HG03439 (cell line): ENCODE measurements at regions not wholly inside any gene's neighbourhood (a gene's known extent, or its start where the extent isn't known, plus 50 kb on each side); places are given as distances from the start of the nearest gene placed in this dataset.
"Not testable (repeated sequence)": the region's sequence is repeated elsewhere in the genome, so short reads cannot be mapped to it uniquely, and the experiment has no call there.

Source experiments
- ATAC-seq: cut with Tn5 transposase; IDR thresholded peaks from one replicate; pipeline ENCODE4 v1.9.1; 2021; ENCODE audit warnings: mild to moderate bottlenecking, moderate library complexity; ENCODE audit not compliant: unreplicated experiment

- no peak for ATAC-seq
Measured at GRCh38 chr3:3476669-3477068, 297.2 kb upstream of the CRBN start.

- ATAC-seq: no peak
Measured at GRCh38 chr3:3468596-3468995, 289.1 kb upstream of the CRBN start.

- ATAC-seq: no peak
Measured at GRCh38 chr3:3464131-3464530, 284.6 kb upstream of the CRBN start.

GRCh38 chr3:3461317-3461716 is 281.8 kb upstream of the CRBN start:
- ATAC-seq: no peak

GRCh38 chr3:3448468-3448867 is 269.0 kb upstream of the CRBN start:
- ATAC-seq: no peak

- no peak for ATAC-seq
Measured at GRCh38 chr3:3447641-3448040, 268.1 kb upstream of the CRBN start.

- no peak for ATAC-seq
Measured at GRCh38 chr3:3446251-3446650, 266.8 kb upstream of the CRBN start.

GRCh38 chr3:3443482-3443881 is 264.0 kb upstream of the CRBN start:
- ATAC-seq: no peak

- no peak for ATAC-seq
Measured at GRCh38 chr3:3433711-3434110, 254.2 kb upstream of the CRBN start.

GRCh38 chr3:3429841-3430240 is 250.3 kb upstream of the CRBN start:
- no peak for ATAC-seq

- ATAC-seq: not testable (repeated sequence)
Measured at GRCh38 chr3:3407707-3408106, 228.2 kb upstream of the CRBN start.

GRCh38 chr3:3405131-3405530 is 225.6 kb upstream of the CRBN start:
- no peak for ATAC-seq

GRCh38 chr3:3403700-3404099 is 224.2 kb upstream of the CRBN start:
- no peak for ATAC-seq

GRCh38 chr3:3392946-3393345 is 213.5 kb upstream of the CRBN start:
- no peak for ATAC-seq

GRCh38 chr3:3383461-3383860 is 204.0 kb upstream of the CRBN start:
- ATAC-seq: no peak

GRCh38 chr3:3372210-3372777 is 192.8 kb upstream of the CRBN start:
- ATAC-seq: no peak

GRCh38 chr3:3368306-3368705 is 188.8 kb upstream of the CRBN start:
- ATAC-seq: no peak

- ATAC-seq: no peak
Measured at GRCh38 chr3:3366386-3366785, 186.9 kb upstream of the CRBN start.

GRCh38 chr3:3365716-3366115 is 186.2 kb upstream of the CRBN start:
- no peak for ATAC-seq

GRCh38 chr3:3356846-3357245 is 177.4 kb upstream of the CRBN start:
- ATAC-seq: no peak

- no peak for ATAC-seq
Measured at GRCh38 chr3:3355442-3355841, 176.0 kb upstream of the CRBN start.

GRCh38 chr3:3353153-3353552 is 173.7 kb upstream of the CRBN start:
- ATAC-seq: peak; percentile 80

- ATAC-seq: no peak
Measured at GRCh38 chr3:3351226-3351625, 171.7 kb upstream of the CRBN start.

GRCh38 chr3:3347056-3347455 is 167.6 kb upstream of the CRBN start:
- not testable (repeated sequence) for ATAC-seq
